Activated naive CD4-positive, alpha-beta T cell treated with Interleukin-2 at 50 U/mL for 16 hours (primary cell): ENCODE measurements at regions not wholly inside any gene's neighbourhood (a gene's known extent, or its start where the extent isn't known, plus 50 kb on each side); places are given as distances from the start of the nearest gene placed in this dataset.

Experiments used
- DNase-seq: peaks from one replicate; pipeline ENCODE4 v3.0.0-alpha.2; 2020

DNA sequence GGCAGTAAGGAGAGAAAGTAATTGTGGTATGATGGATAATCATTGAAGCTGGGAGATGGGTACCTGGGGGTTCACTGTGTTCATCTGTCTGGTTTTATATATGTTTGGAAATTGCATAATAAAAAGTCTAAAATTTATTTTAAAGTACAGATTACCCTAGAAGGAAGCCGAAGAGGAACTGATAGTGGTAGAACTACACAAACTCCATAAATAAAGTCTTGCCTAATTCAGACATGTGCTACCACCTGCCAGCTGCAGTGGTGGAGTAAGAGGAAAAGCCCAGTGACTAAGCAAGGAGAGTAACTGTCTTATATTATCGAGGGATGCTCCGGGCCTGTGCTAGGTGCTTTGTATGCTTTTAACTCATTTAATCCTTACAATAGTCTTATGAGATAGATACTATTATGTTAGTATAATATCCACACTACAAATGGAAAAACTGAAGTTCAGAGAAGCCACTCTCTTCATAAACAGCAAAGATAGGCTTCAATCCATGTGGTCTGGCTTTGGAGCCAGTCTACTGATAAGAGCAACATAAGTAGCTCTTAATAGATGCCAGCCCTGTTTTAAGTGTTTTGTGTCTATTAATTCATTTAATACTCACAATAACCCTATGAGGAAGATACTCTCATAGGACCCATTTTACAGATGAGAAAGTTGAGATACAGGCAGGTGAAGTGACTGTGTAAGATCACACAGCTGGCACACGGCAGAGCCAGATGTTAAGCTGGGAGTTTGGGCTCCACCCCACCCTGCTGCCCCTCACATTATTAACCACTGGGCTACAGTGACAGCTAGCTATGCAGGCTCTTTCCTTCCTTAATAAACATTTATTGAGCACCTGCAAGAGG, 56.8 kb upstream of the HNRNPU start:
- DNase-seq, result no peak

GRCh38 chr1:244919320-244920282, 55.3 kb upstream of the HNRNPU start:
- DNase-seq, result no peak

GRCh38 chr1:244918421-244919319, 54.3 kb upstream of the HNRNPU start:
- peak; percentile 66 for DNase-seq

GRCh38 chr1:244917073-244917670, 52.8 kb upstream of the HNRNPU start:
- DNase-seq, result no peak

GRCh38 chr1:244915736-244916135, 51.4 kb upstream of the HNRNPU start:
- no peak for DNase-seq

- no peak for DNase-seq
Observed at GRCh38 chr1:244914761-244915160, 50.4 kb upstream of the HNRNPU start.
